GM12892 (cell line): ENCODE measurements at regions not wholly inside any gene's neighbourhood (a gene's known extent, or its start where the extent isn't known, plus 50 kb on each side); places are given as distances from the start of the nearest gene placed in this dataset.

ENCODE experiments used
- POLR2A ChIP-seq: IDR thresholded peaks from 2 replicates; pipeline ENCODE4 v1.6.1; 2011; ENCODE audit warnings: low read depth, low read length, control low read depth
- POLR2AphosphoS5 ChIP-seq: IDR thresholded peaks from 2 replicates; pipeline ENCODE4 v1.6.1; 2011; ENCODE audit warnings: low read depth, low read length, control low read depth

- TF ChIP-seq POLR2A, result no peak
- TF ChIP-seq POLR2AphosphoS5, result no peak
Observed at GRCh38 chr18:61973273-61974115, 80.7 kb upstream of the RNF152 start.
